Fibroblast of lung (primary cell): ENCODE measurements at regions not wholly inside any gene's neighbourhood (a gene's known extent, or its start where the extent isn't known, plus 50 kb on each side); places are given as distances from the start of the nearest gene placed in this dataset.
"Not testable (repeated sequence)": the region's sequence is repeated elsewhere in the genome, so short reads cannot be mapped to it uniquely, and the experiment has no call there.

ENCODE experiments used
- EZH2 ChIP-seq: IDR thresholded peaks from 2 replicates; pipeline ENCODE4 v1.5.1; 2012; ENCODE audit warnings: low read length, control low read depth, mild to moderate bottlenecking; ENCODE audit errors: missing control alignments
- TF ChIP-seq, protein P1 (sequence below), 2 donors: IDR thresholded peaks in 1 of 2; conservative IDR thresholded peaks in 1 of 2; 1 replicate in 1 of 2; 2 replicates in 1 of 2; pipeline ENCODE4 v1.5.1; 2011 to 2012; ENCODE audit warnings: low read length in 2 of 2, control low read depth in 1 of 2, inconsistent platforms in 1 of 2, low read depth in 1 of 2, mild to moderate bottlenecking in 1 of 2

DNA sequence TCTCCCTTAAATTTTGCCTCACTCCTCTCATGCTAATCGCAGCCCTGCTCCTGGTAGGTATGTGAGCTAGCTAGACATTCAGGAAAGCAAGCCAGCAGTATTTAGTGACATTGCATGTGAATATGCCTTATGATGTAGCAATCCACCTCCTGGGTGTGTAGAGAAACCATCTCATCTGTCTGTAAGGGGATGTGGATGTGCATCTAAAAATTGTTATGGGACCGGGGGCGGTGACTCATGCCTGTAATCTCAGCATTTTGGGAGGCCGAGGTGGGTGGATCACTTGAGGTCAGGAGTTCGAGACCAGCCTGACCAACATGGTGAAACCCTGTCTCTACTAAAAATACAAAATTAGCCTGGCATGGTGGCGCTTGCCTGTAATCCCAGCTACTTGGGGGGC lies 60.1 kb upstream of the KIT start:
- TF ChIP-seq, protein P1, sequence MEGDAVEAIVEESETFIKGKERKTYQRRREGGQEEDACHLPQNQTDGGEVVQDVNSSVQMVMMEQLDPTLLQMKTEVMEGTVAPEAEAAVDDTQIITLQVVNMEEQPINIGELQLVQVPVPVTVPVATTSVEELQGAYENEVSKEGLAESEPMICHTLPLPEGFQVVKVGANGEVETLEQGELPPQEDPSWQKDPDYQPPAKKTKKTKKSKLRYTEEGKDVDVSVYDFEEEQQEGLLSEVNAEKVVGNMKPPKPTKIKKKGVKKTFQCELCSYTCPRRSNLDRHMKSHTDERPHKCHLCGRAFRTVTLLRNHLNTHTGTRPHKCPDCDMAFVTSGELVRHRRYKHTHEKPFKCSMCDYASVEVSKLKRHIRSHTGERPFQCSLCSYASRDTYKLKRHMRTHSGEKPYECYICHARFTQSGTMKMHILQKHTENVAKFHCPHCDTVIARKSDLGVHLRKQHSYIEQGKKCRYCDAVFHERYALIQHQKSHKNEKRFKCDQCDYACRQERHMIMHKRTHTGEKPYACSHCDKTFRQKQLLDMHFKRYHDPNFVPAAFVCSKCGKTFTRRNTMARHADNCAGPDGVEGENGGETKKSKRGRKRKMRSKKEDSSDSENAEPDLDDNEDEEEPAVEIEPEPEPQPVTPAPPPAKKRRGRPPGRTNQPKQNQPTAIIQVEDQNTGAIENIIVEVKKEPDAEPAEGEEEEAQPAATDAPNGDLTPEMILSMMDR (conservative IDR thresholded peaks at IDR 0.05 in 1 of 2, IDR thresholded peaks at IDR 0.05 in 1 of 2; ENCODE audit: low read depth in 1 of 2, low read length in 2 of 2): not testable (repeated sequence)
- TF ChIP-seq EZH2: not testable (repeated sequence)
